ENCODE measurements at regions not wholly inside any gene's neighbourhood (a gene's known extent, or its start where the extent isn't known, plus 50 kb on each side); places are given as distances from the start of the nearest gene placed in this dataset.

DNA sequence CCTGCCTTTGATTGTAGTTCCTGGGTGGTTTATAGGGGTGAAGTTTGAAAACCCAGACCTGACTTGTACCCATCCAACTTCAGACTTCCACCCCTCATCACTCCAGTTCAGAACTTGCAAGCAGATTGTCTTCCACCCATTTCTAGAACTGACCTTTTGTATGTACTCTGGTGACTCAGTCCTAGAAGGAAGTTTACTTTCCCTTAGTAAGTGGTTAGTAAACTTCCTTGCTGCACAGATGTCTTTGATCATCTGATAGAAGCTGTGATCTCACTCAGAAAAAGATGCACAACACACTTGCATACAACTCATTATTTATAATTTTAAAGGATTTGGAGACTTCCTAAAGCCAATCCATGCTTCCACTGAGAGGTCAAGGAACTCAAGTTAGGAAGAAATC, 368.0 kb downstream of the MFSD1 start:
- Mint-ChIP-seq H3K4me3 (no peak overlapping the region), H3K9me3 (no peaks in the 10 kb centered on the region), H3K4me1 (no peaks in the 10 kb centered on the region), H3K27ac (no peak overlapping the region), H3K36me3 (ENCODE audit: low read depth) (no peaks in the 10 kb centered on the region), H3K27me3 (no peaks in the 10 kb centered on the region)
- ATAC-seq (no peak), DNase-seq (no peak)

- Mint-ChIP-seq H3K4me1 (no peaks in the 10 kb centered on the region), H3K36me3 (ENCODE audit: low read depth) (no peaks in the 10 kb centered on the region), H3K9me3 (no peaks in the 10 kb centered on the region), H3K27me3 (no peaks in the 10 kb centered on the region), H3K27ac (no peak overlapping the region), H3K4me3 (no peak overlapping the region)
- no peak for DNase-seq
- ATAC-seq: no peak
Measured at GRCh38 chr3:159170436-159171003, 368.7 kb downstream of the MFSD1 start.

DNA sequence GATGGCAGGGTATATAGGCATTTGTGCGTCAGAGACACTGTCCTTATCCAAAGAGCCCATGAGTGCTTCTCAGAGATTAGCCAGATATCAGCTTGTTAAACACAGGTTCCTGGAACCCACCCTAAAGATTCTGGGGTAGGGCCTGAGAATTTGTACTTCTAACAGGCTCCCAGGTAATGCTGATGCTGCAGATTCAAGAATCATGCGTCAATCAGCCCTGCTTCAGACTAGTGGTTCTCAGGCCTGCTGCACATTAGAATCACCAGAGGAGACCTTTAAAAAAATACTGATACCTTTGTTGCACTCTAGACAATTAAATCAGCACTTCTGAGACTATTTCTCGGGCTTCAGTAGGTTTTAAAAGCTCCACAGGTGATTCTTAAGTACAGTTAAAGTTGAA, 369.5 kb downstream of the MFSD1 start:
- Mint-ChIP-seq H3K27ac (no peak overlapping the region), H3K27me3 (no peaks in the 10 kb centered on the region)

DNA sequence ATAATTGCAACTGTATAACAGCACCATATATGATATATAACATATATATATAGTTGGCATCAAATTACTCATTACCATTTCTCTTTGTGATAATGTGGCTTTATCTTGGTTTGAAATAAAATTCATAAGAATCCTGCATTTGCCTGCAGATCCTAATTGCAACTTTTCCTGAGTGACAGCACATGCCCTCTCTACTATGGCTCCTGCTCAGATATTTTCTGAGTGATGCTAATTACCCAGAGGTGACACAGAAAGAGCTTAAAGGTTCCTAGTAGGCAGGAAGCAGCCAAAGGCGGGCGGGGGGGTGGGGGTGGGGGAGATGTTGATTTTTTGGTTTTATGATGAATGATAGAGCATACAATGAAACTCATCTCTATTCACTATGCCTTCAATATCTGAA, 370.6 kb downstream of the MFSD1 start:
- H3K36me3 Mint-ChIP-seq (ENCODE audit: low read depth): no peaks in the 10 kb centered on the region
- no peak overlapping the region for H3K4me3 Mint-ChIP-seq

More for the DNA sequence above, 369.5 kb downstream of the MFSD1 start:
- no peaks in the 10 kb centered on the region for H3K9me3 Mint-ChIP-seq
- H3K4me3 Mint-ChIP-seq: no peak overlapping the region
- no peaks in the 10 kb centered on the region for H3K36me3 Mint-ChIP-seq (ENCODE audit: low read depth)
- DNase-seq: no peak
- no peak for ATAC-seq
- no peaks in the 10 kb centered on the region for H3K4me1 Mint-ChIP-seq

DNA sequence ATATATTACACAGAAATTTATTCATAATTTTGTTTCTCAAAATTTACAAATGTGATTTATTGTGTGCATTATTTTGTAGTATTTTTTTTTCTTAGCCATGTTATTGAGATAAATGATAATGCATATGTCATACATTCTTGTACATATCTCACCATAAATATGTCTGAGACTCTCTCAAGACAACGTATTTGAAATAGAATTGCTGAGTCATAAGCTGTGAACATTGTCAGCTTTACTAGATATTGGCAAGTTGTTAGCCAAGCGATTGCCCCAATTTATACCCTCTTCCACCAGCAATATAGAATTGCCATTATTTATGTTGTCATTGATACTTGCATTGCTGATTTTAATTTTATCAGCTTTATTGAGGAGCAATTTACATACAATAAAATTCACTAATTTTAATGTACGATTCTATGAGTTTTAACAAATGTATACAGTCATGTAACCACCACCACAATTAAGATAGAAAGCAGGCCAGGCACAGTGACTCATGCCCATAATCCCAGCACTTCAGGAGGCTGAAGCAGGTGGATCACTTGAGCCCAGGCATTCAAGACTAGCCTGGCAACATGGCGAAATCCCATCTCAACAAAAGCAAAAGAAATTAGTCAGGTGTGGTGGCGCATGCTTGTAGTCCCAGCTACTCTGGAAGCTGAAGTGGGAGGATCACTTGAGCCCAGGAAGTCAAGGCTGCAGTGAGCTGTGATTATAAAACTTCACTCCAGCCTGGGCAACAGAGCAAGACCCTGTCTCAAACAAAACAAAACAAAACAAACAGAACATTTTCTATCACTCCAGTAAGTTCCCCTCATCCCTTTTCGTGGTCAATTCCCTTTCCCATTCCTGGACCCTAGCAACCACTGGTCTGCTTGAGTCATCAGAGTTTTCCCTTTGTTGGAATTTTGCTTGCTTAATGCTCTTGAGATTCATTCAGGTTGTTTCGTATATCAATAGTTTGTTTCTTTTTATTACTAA, 373.1 kb downstream of the MFSD1 start:
- no peaks in the 10 kb centered on the region for H3K4me1 Mint-ChIP-seq
- H3K9me3 Mint-ChIP-seq: no peaks in the 10 kb centered on the region
- H3K27me3 Mint-ChIP-seq: no peaks in the 10 kb centered on the region
- ATAC-seq (no peak), DNase-seq (no peak)
- no peak overlapping the region for H3K27ac Mint-ChIP-seq
- H3K36me3 Mint-ChIP-seq (ENCODE audit: low read depth): no peaks in the 10 kb centered on the region
- H3K4me3 Mint-ChIP-seq: no peak overlapping the region

More for the DNA sequence above, 370.6 kb downstream of the MFSD1 start:
- DNase-seq (no peak), ATAC-seq (no peak)
- Mint-ChIP-seq H3K9me3 (no peaks in the 10 kb centered on the region), H3K27ac (no peak overlapping the region), H3K27me3 (no peaks in the 10 kb centered on the region), H3K4me1 (no peaks in the 10 kb centered on the region)

DNA sequence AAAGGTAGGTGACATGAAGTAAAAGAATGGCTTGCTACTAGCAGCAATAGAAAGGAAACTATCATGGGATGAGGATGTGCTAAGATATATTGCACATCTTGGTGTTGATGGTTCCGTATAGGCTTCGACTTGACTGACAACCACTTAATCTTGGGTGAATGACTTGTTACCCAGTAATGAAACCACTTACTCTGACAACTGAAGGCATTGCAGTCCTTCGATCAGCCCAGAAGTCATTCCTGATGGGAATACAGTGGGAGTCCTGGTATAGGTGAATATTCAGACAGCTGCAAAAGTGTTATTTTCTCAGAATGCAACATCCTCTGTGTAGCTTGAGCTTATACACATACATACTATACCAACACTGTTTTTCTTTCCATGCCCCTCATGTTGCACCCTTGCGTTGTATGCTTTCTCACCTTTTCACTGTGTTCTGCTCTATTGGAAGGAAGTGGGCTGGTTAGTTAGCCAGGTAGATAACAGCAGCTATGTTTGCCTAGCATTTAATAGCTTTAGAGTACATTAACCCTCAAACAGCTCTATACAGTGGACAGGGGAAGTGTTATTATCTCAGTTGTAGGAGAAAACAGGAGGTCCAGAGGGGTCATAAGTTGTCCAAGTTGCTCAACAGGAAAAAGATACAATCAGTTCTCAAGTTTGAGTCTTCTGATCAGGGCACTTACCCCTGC, 376.5 kb downstream of the MFSD1 start:
- Mint-ChIP-seq H3K4me3 (no peak overlapping the region), H3K36me3 (ENCODE audit: low read depth) (no peaks in the 10 kb centered on the region), H3K27ac (no peak overlapping the region), H3K9me3 (no peaks in the 10 kb centered on the region), H3K27me3 (no peaks in the 10 kb centered on the region), H3K4me1 (no peaks in the 10 kb centered on the region)
- ATAC-seq (no peak), DNase-seq (no peak)

DNA sequence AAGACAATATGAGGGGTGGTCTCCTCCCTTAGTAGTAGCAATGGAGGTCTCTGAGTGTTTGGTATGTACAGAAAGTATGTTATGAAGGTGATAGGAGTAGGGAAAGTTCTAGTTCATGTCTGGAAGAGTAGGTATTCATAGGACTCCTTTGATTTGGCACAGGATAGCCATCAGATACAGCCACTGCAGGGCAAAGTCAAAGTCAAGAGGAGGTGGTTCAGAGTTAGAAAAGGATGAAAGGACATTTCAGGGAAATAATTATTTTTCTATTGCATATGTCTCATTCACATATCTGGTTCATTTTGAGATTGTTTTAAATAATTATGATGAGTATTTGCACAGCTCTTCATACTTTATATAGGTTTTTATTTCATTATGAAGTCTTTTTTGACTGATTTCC, 381.1 kb downstream of the MFSD1 start:
- H3K27me3 Mint-ChIP-seq: no peaks in the 10 kb centered on the region
- no peak overlapping the region for H3K4me3 Mint-ChIP-seq

GRCh38 chr3:159185443-159186050, 383.7 kb downstream of the MFSD1 start:
- no peaks in the 10 kb centered on the region for H3K27me3 Mint-ChIP-seq
- H3K9me3 Mint-ChIP-seq: no peaks in the 10 kb centered on the region
- DNase-seq: no peak
- H3K4me3 Mint-ChIP-seq: no peak overlapping the region
- ATAC-seq: no peak
- H3K27ac Mint-ChIP-seq: no peak overlapping the region
- no peaks in the 10 kb centered on the region for H3K4me1 Mint-ChIP-seq
- H3K36me3 Mint-ChIP-seq (ENCODE audit: low read depth): no peaks in the 10 kb centered on the region

More for the DNA sequence above, 381.1 kb downstream of the MFSD1 start:
- no peak overlapping the region for H3K27ac Mint-ChIP-seq
- no peaks in the 10 kb centered on the region for H3K36me3 Mint-ChIP-seq (ENCODE audit: low read depth)
- no peaks in the 10 kb centered on the region for H3K9me3 Mint-ChIP-seq
- no peaks in the 10 kb centered on the region for H3K4me1 Mint-ChIP-seq
- DNase-seq (no peak), ATAC-seq (no peak)

DNA sequence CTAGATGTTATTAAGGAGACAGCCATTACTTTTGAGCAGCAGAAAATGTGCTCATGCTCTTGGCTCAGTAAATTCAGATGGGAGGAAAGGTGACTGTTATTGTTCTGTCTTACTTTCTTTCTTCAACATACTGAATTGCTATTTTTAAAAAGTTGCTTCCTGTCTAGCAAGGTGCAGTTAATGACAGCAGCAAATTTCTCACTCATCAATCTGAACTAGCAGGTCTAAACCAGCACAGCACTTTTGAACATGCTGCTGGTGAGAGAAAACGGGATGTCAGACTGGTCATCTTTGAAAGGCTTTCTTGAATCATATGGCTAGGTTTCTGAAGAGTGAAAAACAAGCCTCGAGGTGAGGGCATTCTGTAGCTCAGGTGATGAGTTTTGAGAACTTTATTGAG, 384.7 kb downstream of the MFSD1 start:
- Mint-ChIP-seq H3K4me1 (no peaks in the 10 kb centered on the region), H3K27ac (no peak overlapping the region), H3K27me3 (no peaks in the 10 kb centered on the region), H3K36me3 (ENCODE audit: low read depth) (no peaks in the 10 kb centered on the region), H3K9me3 (no peaks in the 10 kb centered on the region), H3K4me3 (no peak overlapping the region)
- ATAC-seq: no peak
- DNase-seq: no peak

DNA sequence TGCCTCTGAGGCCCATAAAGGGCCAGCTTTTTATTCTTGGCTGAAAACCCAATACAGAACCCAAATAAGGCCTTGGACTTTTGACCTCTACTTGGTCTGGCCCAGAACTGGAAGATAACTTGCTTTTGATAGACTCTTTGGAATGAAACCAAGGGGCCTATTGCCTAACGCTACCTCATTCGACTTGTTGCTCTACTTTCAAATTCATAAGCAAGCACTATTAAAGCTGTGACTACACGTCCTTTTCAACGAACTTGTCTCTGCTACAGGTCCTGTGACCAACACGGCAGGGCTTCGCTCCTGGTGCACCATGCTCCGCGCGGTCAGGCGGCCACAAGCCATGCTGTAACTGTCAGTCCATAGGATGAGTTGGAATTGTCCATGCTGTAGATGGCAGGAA, 385.4 kb downstream of the MFSD1 start:
- Mint-ChIP-seq H3K4me3 (no peak overlapping the region), H3K36me3 (ENCODE audit: low read depth) (no peaks in the 10 kb centered on the region), H3K9me3 (no peaks in the 10 kb centered on the region), H3K27ac (no peak overlapping the region), H3K27me3 (no peaks in the 10 kb centered on the region), H3K4me1 (no peaks in the 10 kb centered on the region)
- DNase-seq (no peak), ATAC-seq (no peak)

- Mint-ChIP-seq H3K4me1 (no peaks in the 10 kb centered on the region), H3K4me3 (no peak overlapping the region), H3K27ac (no peak overlapping the region), H3K36me3 (ENCODE audit: low read depth) (no peaks in the 10 kb centered on the region), H3K27me3 (no peaks in the 10 kb centered on the region), H3K9me3 (no peaks in the 10 kb centered on the region)
- ATAC-seq (no peak), DNase-seq (no peak)
Measured at GRCh38 chr3:159187706-159188105, 385.9 kb downstream of the MFSD1 start.

- Mint-ChIP-seq H3K4me3 (no peak overlapping the region), H3K36me3 (ENCODE audit: low read depth) (no peaks in the 10 kb centered on the region), H3K27ac (no peak overlapping the region), H3K9me3 (no peaks in the 10 kb centered on the region), H3K27me3 (no peaks in the 10 kb centered on the region), H3K4me1 (no peaks in the 10 kb centered on the region)
- DNase-seq: no peak
- ATAC-seq: no peak
Measured at GRCh38 chr3:159189994-159190669, 388.3 kb downstream of the MFSD1 start.

DNA sequence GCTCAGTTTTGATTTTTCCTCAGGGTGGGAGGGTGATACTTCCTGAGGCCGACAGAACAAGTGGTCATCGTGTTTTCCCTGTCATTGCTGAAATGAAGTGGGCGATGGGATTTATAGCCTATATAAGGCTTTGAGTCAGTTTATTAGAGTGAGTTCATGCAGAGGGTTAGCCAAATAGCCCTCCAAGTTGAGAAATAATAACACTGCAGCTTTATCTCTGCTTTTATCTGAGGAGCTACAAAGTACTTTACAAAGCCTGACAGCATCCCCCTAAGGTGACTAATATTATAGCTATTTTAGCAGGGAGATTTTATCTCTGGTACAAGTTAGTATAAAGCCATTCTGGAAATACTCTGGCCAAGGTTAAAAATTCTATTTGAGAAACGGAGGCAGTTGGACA, 389.6 kb downstream of the MFSD1 start:
- no peak for ATAC-seq
- H3K4me3 Mint-ChIP-seq: no peak overlapping the region
- H3K9me3 Mint-ChIP-seq: no peaks in the 10 kb centered on the region
- H3K27ac Mint-ChIP-seq: no peak overlapping the region
- H3K36me3 Mint-ChIP-seq (ENCODE audit: low read depth): no peaks in the 10 kb centered on the region
- no peaks in the 10 kb centered on the region for H3K27me3 Mint-ChIP-seq
- no peak for DNase-seq
- no peaks in the 10 kb centered on the region for H3K4me1 Mint-ChIP-seq

- no peaks in the 10 kb centered on the region for H3K36me3 Mint-ChIP-seq (ENCODE audit: low read depth)
- no peak overlapping the region for H3K27ac Mint-ChIP-seq
- ATAC-seq: no peak
- no peak overlapping the region for H3K4me3 Mint-ChIP-seq
- DNase-seq: no peak
- H3K27me3 Mint-ChIP-seq: no peaks in the 10 kb centered on the region
- no peaks in the 10 kb centered on the region for H3K9me3 Mint-ChIP-seq
- H3K4me1 Mint-ChIP-seq: no peaks in the 10 kb centered on the region
Measured at GRCh38 chr3:159196359-159196758, 394.5 kb downstream of the MFSD1 start.

All from activated naive CD8-positive, alpha-beta T cell treated with anti-CD3 and anti-CD28 coated beads, Interleukin-2, amount 50 U/mL, for 24 hours (primary cell).